ENCODE measurements at regions not wholly inside any gene's neighbourhood (a gene's known extent, or its start where the extent isn't known, plus 50 kb on each side); places are given as distances from the start of the nearest gene placed in this dataset.

GRCh38 chr5:3210531-3210930 is 385.1 kb upstream of the IRX1 start:
- Histone ChIP-seq H3K9me3 (replicated peaks; ENCODE audit: control insufficient read depth, insufficient read depth, low read length) (no peaks in the 10 kb centered on the region; the same call in 2 of the 3 replicates), H3K27me3 (replicated peaks in 1 of 2; ENCODE audit: control insufficient read depth in 2 of 2, insufficient read depth in 2 of 2, low read length in 1 of 2) (no peaks in the 10 kb centered on the region), H3K27ac (ENCODE audit: control insufficient read depth, insufficient read depth) (no peak overlapping the region), H3K4me1 (ENCODE audit: control insufficient read depth, insufficient read depth, low read length) (no peaks in the 10 kb centered on the region), H3K4me2 (ENCODE audit: control insufficient read depth, insufficient read depth) (no peak overlapping the region), H4K20me1 (ENCODE audit: control insufficient read depth, insufficient read depth) (no peaks in the 10 kb centered on the region), H3K36me3 (ENCODE audit: control insufficient read depth in 2 of 2, insufficient read depth in 2 of 2, low read length in 1 of 2) (no peaks in the 10 kb centered on the region), H3K4me3 (no peak overlapping the region), H3K9ac (ENCODE audit: control insufficient read depth, insufficient read depth, low read length) (no peak overlapping the region), H3K79me2 (ENCODE audit: control insufficient read depth, insufficient read depth, low read length) (no peaks in the 10 kb centered on the region), H2AFZ (ENCODE audit: control insufficient read depth, low read depth, low read length) (no peak overlapping the region)
- in situ Hi-C loops (cut with MboI), result no loop called here
- CTCF ChIA-PET, result no interaction called here
- DNase-seq (ENCODE audit: low read depth, low spot score) (no peak), FAIRE-seq (no peak), ATAC-seq (no peak)
- no peak for TF ChIP-seq RBBP5 (conservative IDR thresholded peaks at IDR 0.05)
- no peak for TF ChIP-seq STAT1 (conservative IDR thresholded peaks at IDR 0.05)
- TF ChIP-seq SREBF2 (IDR thresholded peaks at IDR 0.05; ENCODE audit: low read length), result no peak
- no peak for TF ChIP-seq WRNIP1 (IDR thresholded peaks at IDR 0.05; ENCODE audit: borderline replicate concordance, low read depth, low read length)
- no peak for TF ChIP-seq CHD1 (IDR thresholded peaks at IDR 0.05; ENCODE audit: low read depth, low read length)
- no peak for TF ChIP-seq TCF12 (IDR thresholded peaks at IDR 0.05; ENCODE audit: low read depth, low read length)
- 26% methylated on average over 9 of the region's 9 CpGs for WGBS (ENCODE audit: insufficient coverage, insufficient replicate concordance, low lambda C conversion rate, missing lambda C conversion rate)
- POLR2A ChIA-PET, result no interaction called here
- intact Hi-C loops (cut with micrococcal nuclease; ENCODE audit: unreplicated experiment), result no loop called here
- RAD21 ChIA-PET (ENCODE audit: unreplicated experiment), result no interaction called here
- SMC1A ChIA-PET (ENCODE audit: uncharacterized antibody, unreplicated experiment), result no interaction called here
- BruUV-seq (replicated peaks), result no TSS peak

- Histone ChIP-seq H3K4me3 (no peak overlapping the region), H4K20me1 (ENCODE audit: control insufficient read depth, insufficient read depth) (no peaks in the 10 kb centered on the region), H2AFZ (ENCODE audit: control insufficient read depth, low read depth, low read length) (no peak overlapping the region), H3K9me3 (replicated peaks; ENCODE audit: control insufficient read depth, insufficient read depth, low read length) (no peaks in the 10 kb centered on the region; the same call in 2 of the 3 replicates), H3K27me3 (replicated peaks in 1 of 2; ENCODE audit: control insufficient read depth in 2 of 2, insufficient read depth in 2 of 2, low read length in 1 of 2) (no peaks in the 10 kb centered on the region), H3K36me3 (ENCODE audit: control insufficient read depth in 2 of 2, insufficient read depth in 2 of 2, low read length in 1 of 2) (no peaks in the 10 kb centered on the region), H3K4me1 (ENCODE audit: control insufficient read depth, insufficient read depth, low read length) (no peaks in the 10 kb centered on the region), H3K79me2 (ENCODE audit: control insufficient read depth, insufficient read depth, low read length) (no peaks in the 10 kb centered on the region), H3K9ac (ENCODE audit: control insufficient read depth, insufficient read depth, low read length) (no peak overlapping the region), H3K4me2 (ENCODE audit: control insufficient read depth, insufficient read depth) (no peak overlapping the region), H3K27ac (ENCODE audit: control insufficient read depth, insufficient read depth) (no peak overlapping the region)
- BruUV-seq (replicated peaks), result no TSS peak
- POLR2A ChIA-PET, result no interaction called here
- intact Hi-C loops (cut with micrococcal nuclease; ENCODE audit: unreplicated experiment) (no loop called here), in situ Hi-C loops (cut with MboI) (no loop called here)
- DNase-seq (ENCODE audit: low read depth, low spot score) (no peak), ATAC-seq (no peak), FAIRE-seq (no peak)
- CTCF ChIA-PET, result no interaction called here
- RAD21 ChIA-PET (ENCODE audit: unreplicated experiment), result no interaction called here
- SMC1A ChIA-PET (ENCODE audit: uncharacterized antibody, unreplicated experiment), result no interaction called here
- WGBS (ENCODE audit: insufficient coverage, insufficient replicate concordance, low lambda C conversion rate, missing lambda C conversion rate), result 8% methylated on average over 5 of the region's 5 CpGs
- TF ChIP-seq, protein P1, sequence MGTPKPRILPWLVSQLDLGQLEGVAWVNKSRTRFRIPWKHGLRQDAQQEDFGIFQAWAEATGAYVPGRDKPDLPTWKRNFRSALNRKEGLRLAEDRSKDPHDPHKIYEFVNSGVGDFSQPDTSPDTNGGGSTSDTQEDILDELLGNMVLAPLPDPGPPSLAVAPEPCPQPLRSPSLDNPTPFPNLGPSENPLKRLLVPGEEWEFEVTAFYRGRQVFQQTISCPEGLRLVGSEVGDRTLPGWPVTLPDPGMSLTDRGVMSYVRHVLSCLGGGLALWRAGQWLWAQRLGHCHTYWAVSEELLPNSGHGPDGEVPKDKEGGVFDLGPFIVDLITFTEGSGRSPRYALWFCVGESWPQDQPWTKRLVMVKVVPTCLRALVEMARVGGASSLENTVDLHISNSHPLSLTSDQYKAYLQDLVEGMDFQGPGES (IDR thresholded peaks at IDR 0.05), result no peak
- TF ChIP-seq RELA (IDR thresholded peaks at IDR 0.05; ENCODE audit: borderline replicate concordance, partially characterized antibody) (no peak), CEBPZ (IDR thresholded peaks at IDR 0.05; ENCODE audit: low read depth, low read length) (no peak), TAF1 (IDR thresholded peaks at IDR 0.05; ENCODE audit: borderline replicate concordance, low read depth, low read length) (no peak), KAT2A (conservative IDR thresholded peaks at IDR 0.05; ENCODE audit: control insufficient read depth, low read depth, low read length) (no peak), ZNF384 (IDR thresholded peaks at IDR 0.05; ENCODE audit: borderline replicate concordance, low read depth, low read length) (no peak), ZNF217 (IDR thresholded peaks at IDR 0.05) (no peak), MEF2A (IDR thresholded peaks at IDR 0.05; ENCODE audit: insufficient read depth, low read depth, low read length) (no peak), ESRRA (IDR thresholded peaks at IDR 0.05; ENCODE audit: low read length) (no peak)
Observed at GRCh38 chr5:3209918-3210317, 385.7 kb upstream of the IRX1 start.
